Body of pancreas (tissue), 4 donors: ENCODE measurements at regions not wholly inside any gene's neighbourhood (a gene's known extent, or its start where the extent isn't known, plus 50 kb on each side); places are given as distances from the start of the nearest gene placed in this dataset.

ENCODE experiments used
- ATAC-seq: fragments of 150-250 bp; one replicate; pipeline ENCODE4 v1.9.1; 2016
- DNase-seq, 4 donors: peaks; one replicate each; pipeline ENCODE4 v3.0.0-alpha.2; 2019
- H3K27ac ChIP-seq, 4 donors: fragments of 200-600 bp; sonication (generic); 1 replicate in 3 of 4; 2 replicates in 1 of 4; pipeline versions ENCODE4 v1.5.1 to v1.6.1; 2016 to 2019; ENCODE audit warnings: mild to moderate bottlenecking in 1 of 4, mixed read lengths in 1 of 4, moderate library complexity in 1 of 4
- H3K27me3 ChIP-seq, 2 donors: fragments of 200-600 bp; sonication (generic); one replicate each; pipeline ENCODE4 v1.6.0; 2016; ENCODE audit warnings: mild to moderate bottlenecking in 1 of 2
- H3K36me3 ChIP-seq, 2 donors: fragments of 200-600 bp; sonication (generic); replicated peaks in 1 of 2; 2 replicates each; pipeline ENCODE4 v1.5.1; 2016; ENCODE audit warnings: low read depth in 2 of 2; ENCODE audit not compliant: insufficient read depth in 1 of 2
- H3K4me1 ChIP-seq: fragments of 200-600 bp; sonication (generic); one replicate; pipeline ENCODE4 v1.6.0; 2016
- H3K4me3 ChIP-seq, 2 donors: fragments of 200-600 bp; sonication (generic); 1 replicate in 1 of 2; 2 replicates in 1 of 2; pipeline ENCODE4 v1.5.1; 2016 to 2019
- H3K9me3 ChIP-seq, 3 donors: fragments of 200-600 bp; sonication (generic); 1 replicate in 2 of 3; 2 replicates in 1 of 3; pipeline ENCODE4 v1.5.1; 2016
- POLR2A ChIP-seq, 3 donors: fragments of 450-650 bp; IDR thresholded peaks; one replicate each; pipeline ENCODE4 v1.6.1; 2016; ENCODE audit warnings: antibody characterized with exemption in 3 of 3, mild to moderate bottlenecking in 2 of 3
- WGBS, 2 donors: methylation state at CpG; one replicate each; pipeline ENCODE4 v1.1.5; 2017; 5-methylcytosine and 5-hydroxymethylcytosine counted together
- intact Hi-C: fragments of 100-400 bp; cut with DNase I; formaldehyde crosslinking; loops from one replicate; pipeline ENCODE4 v1.15.1; 2023
- TF ChIP-seq, protein P1 (sequence below), 7 experiments: fragments of 450-650 bp in 4 of 7; fragments of 200-600 bp in 3 of 7; sonication (generic) in 3 of 7; IDR thresholded peaks; one replicate each; pipeline ENCODE4 v1.5.1; 2016 to 2019; ENCODE audit warnings: antibody characterized with exemption in 7 of 7

DNA sequence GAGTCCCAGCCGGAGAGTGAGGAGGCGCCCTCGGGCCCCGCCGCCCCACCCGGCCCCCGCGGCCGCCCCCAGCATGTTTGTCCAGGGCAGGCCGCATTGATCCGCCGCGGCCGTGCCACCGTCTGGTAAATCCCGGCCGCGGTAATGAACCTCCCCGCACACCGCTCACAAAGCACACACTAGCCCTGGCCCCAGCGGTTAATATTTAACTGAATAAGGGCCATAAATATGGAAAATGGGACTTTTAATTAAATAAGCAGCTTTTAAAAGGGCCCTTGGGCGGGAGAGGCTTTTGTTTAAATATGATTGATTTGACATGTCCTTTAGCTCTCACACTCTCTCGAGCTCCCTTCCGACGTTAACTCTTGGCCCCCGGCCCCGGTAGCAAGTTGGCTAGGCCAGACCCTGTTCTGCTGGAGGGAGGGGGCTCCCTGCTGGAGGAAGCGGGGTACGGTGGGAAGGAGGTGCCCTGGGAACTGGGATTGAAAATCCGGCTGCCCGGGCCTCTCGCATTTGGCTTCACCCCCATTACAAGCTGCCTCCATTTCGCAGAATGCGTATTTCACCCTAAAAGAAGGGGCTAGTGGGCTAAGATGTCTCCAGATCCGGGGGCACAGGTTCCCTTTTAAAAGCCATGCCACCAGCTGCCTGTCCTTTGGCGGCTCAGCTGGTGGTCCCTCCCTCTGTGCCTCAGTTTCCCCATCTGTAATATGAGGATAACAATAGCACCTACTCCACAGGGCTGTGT, 199.8 kb downstream of the RBM19 start:
- WGBS, 2 donors: 23 to 27% methylated on average over 15 to 36 of the region's 36 CpGs
- H3K9me3 ChIP-seq: no peaks in the 10 kb centered on the region
- intact Hi-C loops: no loop called here
- no peak overlapping the region for H3K27ac ChIP-seq
- H3K4me3 ChIP-seq: no peak overlapping the region
- peaks cover 0 to 14% of the 10 kb centered on the region in 2 donors for H3K27me3 ChIP-seq
- H3K36me3 ChIP-seq: no peaks in the 10 kb centered on the region
- peaks cover 6% of the 10 kb centered on the region for H3K4me1 ChIP-seq
- TF ChIP-seq, protein P1, sequence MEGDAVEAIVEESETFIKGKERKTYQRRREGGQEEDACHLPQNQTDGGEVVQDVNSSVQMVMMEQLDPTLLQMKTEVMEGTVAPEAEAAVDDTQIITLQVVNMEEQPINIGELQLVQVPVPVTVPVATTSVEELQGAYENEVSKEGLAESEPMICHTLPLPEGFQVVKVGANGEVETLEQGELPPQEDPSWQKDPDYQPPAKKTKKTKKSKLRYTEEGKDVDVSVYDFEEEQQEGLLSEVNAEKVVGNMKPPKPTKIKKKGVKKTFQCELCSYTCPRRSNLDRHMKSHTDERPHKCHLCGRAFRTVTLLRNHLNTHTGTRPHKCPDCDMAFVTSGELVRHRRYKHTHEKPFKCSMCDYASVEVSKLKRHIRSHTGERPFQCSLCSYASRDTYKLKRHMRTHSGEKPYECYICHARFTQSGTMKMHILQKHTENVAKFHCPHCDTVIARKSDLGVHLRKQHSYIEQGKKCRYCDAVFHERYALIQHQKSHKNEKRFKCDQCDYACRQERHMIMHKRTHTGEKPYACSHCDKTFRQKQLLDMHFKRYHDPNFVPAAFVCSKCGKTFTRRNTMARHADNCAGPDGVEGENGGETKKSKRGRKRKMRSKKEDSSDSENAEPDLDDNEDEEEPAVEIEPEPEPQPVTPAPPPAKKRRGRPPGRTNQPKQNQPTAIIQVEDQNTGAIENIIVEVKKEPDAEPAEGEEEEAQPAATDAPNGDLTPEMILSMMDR (IDR thresholded peaks at IDR 0.05): no peak
- no peak for TF ChIP-seq POLR2A (IDR thresholded peaks at IDR 0.05)
- peak in 1 of 4 donors; percentile 24 for DNase-seq
- no peak for ATAC-seq

DNA sequence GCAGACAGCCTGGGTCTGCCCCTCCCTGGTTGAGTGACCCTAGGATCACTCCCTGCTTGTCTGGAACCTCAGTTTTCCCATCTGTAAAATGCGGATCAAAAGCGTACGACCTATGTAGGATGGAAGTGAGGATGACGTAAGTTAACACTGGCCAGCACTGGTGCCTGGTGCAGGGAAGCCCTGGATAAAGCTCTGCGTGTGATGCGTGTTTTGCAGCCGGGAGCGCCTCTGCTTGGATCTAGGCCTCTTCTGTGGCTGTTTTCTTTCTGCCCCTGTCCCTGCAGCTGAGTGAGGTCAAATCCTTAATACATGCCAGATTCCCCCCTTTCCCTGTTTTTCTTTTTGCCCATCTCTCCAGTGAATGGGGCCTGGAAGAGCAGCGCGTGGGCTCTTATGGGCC, 201.5 kb downstream of the RBM19 start:
- no peak for DNase-seq
- peaks cover 6% of the 10 kb centered on the region for H3K4me1 ChIP-seq

DNA sequence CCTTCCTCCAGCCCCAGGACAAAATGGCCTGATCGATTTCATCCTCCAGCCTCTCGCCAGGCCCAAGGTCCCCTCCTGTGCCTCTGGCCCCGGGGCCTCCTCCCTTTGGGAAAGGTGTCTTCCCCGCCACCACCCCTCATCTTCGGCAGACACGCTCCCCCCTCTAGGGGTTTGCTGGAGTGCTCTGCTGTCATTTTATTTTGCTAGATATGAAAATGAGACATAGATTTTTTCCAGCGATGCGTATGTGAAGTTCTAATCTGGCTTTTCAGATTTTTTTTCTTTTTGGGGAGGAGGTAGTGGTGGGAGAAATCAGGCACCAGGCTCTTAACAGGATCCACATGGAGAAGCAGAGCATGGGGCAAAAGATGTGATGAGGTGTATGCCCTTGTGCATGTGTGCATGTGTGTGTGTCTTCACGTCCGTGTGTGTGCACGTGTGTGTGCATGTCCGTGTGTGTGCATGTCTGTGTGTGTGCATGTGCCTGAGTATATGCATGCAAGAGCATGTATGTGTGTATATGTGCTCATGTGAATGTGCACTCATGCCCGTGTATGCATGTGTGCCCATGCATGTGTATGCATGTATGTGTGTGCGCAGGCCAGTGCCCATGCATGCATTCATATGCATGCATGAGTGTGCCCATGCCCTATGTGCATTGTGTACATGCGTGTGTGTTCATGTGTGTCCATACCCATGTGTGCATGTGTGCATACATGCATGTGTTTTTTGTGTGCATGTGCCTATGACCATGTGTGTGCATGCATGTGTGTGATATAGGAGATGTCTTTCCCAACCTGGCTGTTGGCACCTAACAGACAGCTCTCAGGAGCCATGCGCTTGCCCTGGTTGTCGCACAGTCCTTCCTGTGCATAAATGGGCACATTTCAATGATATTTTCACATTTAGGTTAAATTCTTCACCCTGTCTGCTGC, 203.0 kb downstream of the RBM19 start:
- Histone ChIP-seq H3K27me3 (peaks cover 0 to 14% of the 10 kb centered on the region in 2 donors), H3K4me3 (no peak overlapping the region), H3K36me3 (no peaks in the 10 kb centered on the region), H3K27ac (no peak overlapping the region), H3K4me1 (peaks cover 6% of the 10 kb centered on the region), H3K9me3 (no peaks in the 10 kb centered on the region)
- no peak for ATAC-seq
- no peak for DNase-seq
- intact Hi-C loops: no loop called here
- TF ChIP-seq, protein P1 (IDR thresholded peaks at IDR 0.05): no peak
- no peak for TF ChIP-seq POLR2A (IDR thresholded peaks at IDR 0.05)
- WGBS, 2 donors: 40 to 46% methylated on average over 17 of the region's 17 CpGs

More for the DNA sequence above, 201.5 kb downstream of the RBM19 start:
- TF ChIP-seq, protein P1 (IDR thresholded peaks at IDR 0.05): no peak
- Histone ChIP-seq H3K27me3 (peaks cover 0 to 14% of the 10 kb centered on the region in 2 donors), H3K36me3 (no peaks in the 10 kb centered on the region), H3K27ac (no peak overlapping the region), H3K9me3 (no peaks in the 10 kb centered on the region), H3K4me3 (no peak overlapping the region)
- WGBS, 2 donors: 71 to 75% methylated on average over 10 of the region's 10 CpGs
- ATAC-seq: no peak
- intact Hi-C loops: no loop called here

DNA sequence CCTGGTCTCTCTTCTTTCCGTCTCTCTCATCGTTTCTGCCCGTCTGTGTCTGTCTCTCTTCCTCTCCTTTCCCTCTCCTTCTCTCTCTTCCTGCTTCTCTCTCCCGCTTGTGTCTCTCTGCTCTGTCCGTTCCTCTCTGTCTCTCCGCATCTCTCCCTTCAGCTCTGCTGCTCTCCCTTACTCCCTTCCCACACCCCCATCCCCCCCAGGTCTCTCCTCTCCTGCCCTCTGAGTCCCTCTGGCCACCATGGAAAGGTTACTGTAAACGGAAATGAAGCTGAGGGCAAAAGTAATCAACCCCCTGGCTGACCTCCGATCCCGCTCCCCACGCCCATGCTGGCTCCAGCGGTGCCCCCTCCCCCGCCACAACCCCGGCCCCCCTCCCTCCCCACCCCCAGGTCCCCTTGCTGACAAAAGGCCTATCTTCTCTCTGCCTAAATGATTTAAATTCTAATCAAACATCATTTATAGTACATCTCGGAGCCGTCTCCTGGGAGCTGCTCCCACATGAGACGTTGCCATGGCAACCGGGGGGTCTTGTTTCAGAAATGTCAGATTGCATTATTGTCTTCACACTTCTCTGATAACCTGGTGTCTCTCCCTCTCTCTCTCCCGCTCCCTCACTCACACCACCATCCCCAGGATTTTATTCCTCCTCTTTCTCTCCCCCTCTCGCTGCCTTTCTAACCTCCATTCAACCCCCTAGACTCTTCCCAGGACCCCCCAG, 203.8 kb downstream of the RBM19 start:
- peaks cover 0 to 14% of the 10 kb centered on the region in 2 donors for H3K27me3 ChIP-seq
- 7 to 11% methylated on average over 19 of the region's 19 CpGs for WGBS, 2 donors
- no peak for TF ChIP-seq POLR2A (IDR thresholded peaks at IDR 0.05)
- TF ChIP-seq, protein P1 (IDR thresholded peaks at IDR 0.05): no peak
- intact Hi-C loops: no loop called here
- ATAC-seq (no peak), DNase-seq (no peak)
- no peak overlapping the region for H3K27ac ChIP-seq
- H3K4me3 ChIP-seq: no peak overlapping the region
- peaks cover 6% of the 10 kb centered on the region for H3K4me1 ChIP-seq
- no peaks in the 10 kb centered on the region for H3K9me3 ChIP-seq
- no peaks in the 10 kb centered on the region for H3K36me3 ChIP-seq
